Liver (tissue), 3 donors: ENCODE measurements at regions not wholly inside any gene's neighbourhood (a gene's known extent, or its start where the extent isn't known, plus 50 kb on each side); places are given as distances from the start of the nearest gene placed in this dataset.

Source experiments
- EGR1 ChIP-seq, 2 donors: IDR thresholded peaks; 2 replicates each; pipeline ENCODE4 v1.6.1; 2016 to 2018; ENCODE audit warnings: antibody characterized with exemption in 2 of 2, low read depth in 2 of 2
- FOXA1 ChIP-seq: IDR thresholded peaks from 2 replicates; pipeline ENCODE4 v1.6.1; 2016; ENCODE audit warnings: antibody characterized with exemption
- GABPA ChIP-seq, 2 donors: IDR thresholded peaks in 1 of 2; conservative IDR thresholded peaks in 1 of 2; 2 replicates each; pipeline ENCODE4 v1.6.1; 2016; ENCODE audit warnings: antibody characterized with exemption in 2 of 2, mild to moderate bottlenecking in 1 of 2, moderate library complexity in 1 of 2
- HNF4A ChIP-seq, 2 donors: conservative IDR thresholded peaks; 2 replicates each; pipeline ENCODE4 v1.6.1; 2016; ENCODE audit warnings: antibody characterized with exemption in 2 of 2, mild to moderate bottlenecking in 2 of 2
- JUND ChIP-seq, 2 donors: IDR thresholded peaks; 2 replicates each; pipeline ENCODE4 v1.6.1; 2016; ENCODE audit warnings: antibody characterized with exemption in 2 of 2
- NR2F2 ChIP-seq: IDR thresholded peaks from 2 replicates; pipeline ENCODE4 v1.6.1; 2016; ENCODE audit warnings: antibody characterized with exemption
- RAD21 ChIP-seq, 2 donors: IDR thresholded peaks; 2 replicates each; pipeline ENCODE4 v1.6.1; 2016; ENCODE audit warnings: antibody characterized with exemption in 2 of 2, mild to moderate bottlenecking in 2 of 2
- SP1 ChIP-seq: IDR thresholded peaks from 2 replicates; pipeline ENCODE4 v1.6.1; 2018; ENCODE audit warnings: antibody characterized with exemption, mild to moderate bottlenecking
- TAF1 ChIP-seq: conservative IDR thresholded peaks from 2 replicates; pipeline ENCODE4 v1.6.1; 2016; ENCODE audit warnings: antibody characterized with exemption, mild to moderate bottlenecking
- YY1 ChIP-seq: IDR thresholded peaks from 2 replicates; pipeline ENCODE4 v1.6.1; 2016; ENCODE audit warnings: antibody characterized with exemption, mild to moderate bottlenecking
- TF ChIP-seq, protein P1 (sequence below): fragments of 150-350 bp; IDR thresholded peaks from 2 replicates; pipeline ENCODE4 v1.5.1; 2017; ENCODE audit warnings: improper control_type of control experiment, low read depth, low read length; ENCODE audit not compliant: missing input control
- TF ChIP-seq, protein P2 (sequence below): IDR thresholded peaks from 2 replicates; pipeline ENCODE4 v1.6.1; 2016; ENCODE audit warnings: antibody characterized with exemption, mild to moderate bottlenecking
- TF ChIP-seq, protein P3 (sequence below): IDR thresholded peaks from 2 replicates; pipeline ENCODE4 v1.6.1; 2016; ENCODE audit warnings: antibody characterized with exemption
- TF ChIP-seq, protein P4 (sequence below): IDR thresholded peaks from 2 replicates; pipeline ENCODE4 v1.6.1; 2016; ENCODE audit warnings: antibody characterized with exemption
- donor health status: healthy.
- donor health status: healthy.

DNA sequence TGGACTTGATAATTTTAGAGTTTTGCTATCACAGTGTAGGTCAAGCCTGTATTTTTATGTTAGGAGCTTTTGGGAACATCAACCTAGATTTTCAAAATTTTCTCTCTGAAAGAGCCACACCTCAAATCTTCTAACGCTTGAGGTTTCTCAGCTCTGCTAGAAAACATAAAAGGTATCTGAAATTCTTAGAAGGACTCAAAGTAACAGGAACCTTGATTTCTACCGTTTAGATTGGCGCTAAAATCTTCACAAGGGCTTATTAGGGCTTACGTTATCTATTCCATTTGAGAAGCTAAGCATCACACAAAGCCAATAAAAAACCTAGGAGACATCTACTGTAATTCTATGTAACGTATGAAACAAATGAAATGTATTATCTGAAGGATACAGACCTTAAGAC is 192.4 kb downstream of the AHR start:
- TF ChIP-seq, protein P1, sequence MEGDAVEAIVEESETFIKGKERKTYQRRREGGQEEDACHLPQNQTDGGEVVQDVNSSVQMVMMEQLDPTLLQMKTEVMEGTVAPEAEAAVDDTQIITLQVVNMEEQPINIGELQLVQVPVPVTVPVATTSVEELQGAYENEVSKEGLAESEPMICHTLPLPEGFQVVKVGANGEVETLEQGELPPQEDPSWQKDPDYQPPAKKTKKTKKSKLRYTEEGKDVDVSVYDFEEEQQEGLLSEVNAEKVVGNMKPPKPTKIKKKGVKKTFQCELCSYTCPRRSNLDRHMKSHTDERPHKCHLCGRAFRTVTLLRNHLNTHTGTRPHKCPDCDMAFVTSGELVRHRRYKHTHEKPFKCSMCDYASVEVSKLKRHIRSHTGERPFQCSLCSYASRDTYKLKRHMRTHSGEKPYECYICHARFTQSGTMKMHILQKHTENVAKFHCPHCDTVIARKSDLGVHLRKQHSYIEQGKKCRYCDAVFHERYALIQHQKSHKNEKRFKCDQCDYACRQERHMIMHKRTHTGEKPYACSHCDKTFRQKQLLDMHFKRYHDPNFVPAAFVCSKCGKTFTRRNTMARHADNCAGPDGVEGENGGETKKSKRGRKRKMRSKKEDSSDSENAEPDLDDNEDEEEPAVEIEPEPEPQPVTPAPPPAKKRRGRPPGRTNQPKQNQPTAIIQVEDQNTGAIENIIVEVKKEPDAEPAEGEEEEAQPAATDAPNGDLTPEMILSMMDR, result no peak
- TF ChIP-seq, protein P2, sequence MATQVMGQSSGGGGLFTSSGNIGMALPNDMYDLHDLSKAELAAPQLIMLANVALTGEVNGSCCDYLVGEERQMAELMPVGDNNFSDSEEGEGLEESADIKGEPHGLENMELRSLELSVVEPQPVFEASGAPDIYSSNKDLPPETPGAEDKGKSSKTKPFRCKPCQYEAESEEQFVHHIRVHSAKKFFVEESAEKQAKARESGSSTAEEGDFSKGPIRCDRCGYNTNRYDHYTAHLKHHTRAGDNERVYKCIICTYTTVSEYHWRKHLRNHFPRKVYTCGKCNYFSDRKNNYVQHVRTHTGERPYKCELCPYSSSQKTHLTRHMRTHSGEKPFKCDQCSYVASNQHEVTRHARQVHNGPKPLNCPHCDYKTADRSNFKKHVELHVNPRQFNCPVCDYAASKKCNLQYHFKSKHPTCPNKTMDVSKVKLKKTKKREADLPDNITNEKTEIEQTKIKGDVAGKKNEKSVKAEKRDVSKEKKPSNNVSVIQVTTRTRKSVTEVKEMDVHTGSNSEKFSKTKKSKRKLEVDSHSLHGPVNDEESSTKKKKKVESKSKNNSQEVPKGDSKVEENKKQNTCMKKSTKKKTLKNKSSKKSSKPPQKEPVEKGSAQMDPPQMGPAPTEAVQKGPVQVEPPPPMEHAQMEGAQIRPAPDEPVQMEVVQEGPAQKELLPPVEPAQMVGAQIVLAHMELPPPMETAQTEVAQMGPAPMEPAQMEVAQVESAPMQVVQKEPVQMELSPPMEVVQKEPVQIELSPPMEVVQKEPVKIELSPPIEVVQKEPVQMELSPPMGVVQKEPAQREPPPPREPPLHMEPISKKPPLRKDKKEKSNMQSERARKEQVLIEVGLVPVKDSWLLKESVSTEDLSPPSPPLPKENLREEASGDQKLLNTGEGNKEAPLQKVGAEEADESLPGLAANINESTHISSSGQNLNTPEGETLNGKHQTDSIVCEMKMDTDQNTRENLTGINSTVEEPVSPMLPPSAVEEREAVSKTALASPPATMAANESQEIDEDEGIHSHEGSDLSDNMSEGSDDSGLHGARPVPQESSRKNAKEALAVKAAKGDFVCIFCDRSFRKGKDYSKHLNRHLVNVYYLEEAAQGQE, result no peak
- TF ChIP-seq JUND (IDR thresholded peaks at IDR 0.05), result no peak
- no peak for TF ChIP-seq HNF4A (conservative IDR thresholded peaks at IDR 0.05)
- TF ChIP-seq YY1, result no peak
- no peak for TF ChIP-seq NR2F2
- TF ChIP-seq EGR1 (IDR thresholded peaks at IDR 0.05; ENCODE audit: low read depth in 2 of 2), result no peak
- TF ChIP-seq, protein P3, sequence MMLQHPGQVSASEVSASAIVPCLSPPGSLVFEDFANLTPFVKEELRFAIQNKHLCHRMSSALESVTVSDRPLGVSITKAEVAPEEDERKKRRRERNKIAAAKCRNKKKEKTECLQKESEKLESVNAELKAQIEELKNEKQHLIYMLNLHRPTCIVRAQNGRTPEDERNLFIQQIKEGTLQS, result no peak
- TF ChIP-seq, protein P4, sequence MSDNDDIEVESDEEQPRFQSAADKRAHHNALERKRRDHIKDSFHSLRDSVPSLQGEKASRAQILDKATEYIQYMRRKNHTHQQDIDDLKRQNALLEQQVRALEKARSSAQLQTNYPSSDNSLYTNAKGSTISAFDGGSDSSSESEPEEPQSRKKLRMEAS, result no peak
- no peak for TF ChIP-seq FOXA1
- no peak for TF ChIP-seq TAF1
- no peak for TF ChIP-seq GABPA (IDR thresholded peaks at IDR 0.05 in 1 of 2, conservative IDR thresholded peaks at IDR 0.05 in 1 of 2)
- no peak for TF ChIP-seq RAD21 (IDR thresholded peaks at IDR 0.05)
- TF ChIP-seq SP1, result no peak
